Panc1 (cell line): ENCODE measurements at regions not wholly inside any gene's neighbourhood (a gene's known extent, or its start where the extent isn't known, plus 50 kb on each side); places are given as distances from the start of the nearest gene placed in this dataset.

Experiments
- ATAC-seq: fragments of 200-7000 bp; cut with Tn5 transposase; 2 replicates; pipeline ENCODE4 v1.9.1; 2020; ENCODE audit warnings: mild to moderate bottlenecking, moderate library complexity
- BruUV-seq: library from RNA; stranded (reverse); fragments of 400-500 nt; replicated peaks from 2 replicates; lab custom pipeline; 2021; lab: Mats Ljungman, UMichigan
- CTCF ChIA-PET: fragments of 300-600 bp; sonication (Branson Sonifier 250); formaldehyde crosslinking; loops from one replicate; lab custom pipeline; 2022; ENCODE audit warnings: antibody characterized with exemption; lab: Charles Lee
- POLR2A ChIA-PET: fragments of 300-600 bp; sonication (Branson Sonifier 250); formaldehyde crosslinking; loops from one replicate; lab custom pipeline; 2022; ENCODE audit warnings: antibody characterized with exemption; lab: Charles Lee
- DNase-seq: peaks from one replicate; pipeline ENCODE4 v3.0.0-alpha.2; 2010; ENCODE audit warnings: low read depth, low spot score
- H3K27ac ChIP-seq: 2 replicates; pipeline ENCODE4 v1.5.1; 2011; ENCODE audit warnings: mild to moderate bottlenecking, low read length, inconsistent platforms
- H3K27me3 ChIP-seq: fragments of 200-500 bp; sonication (Bioruptor generic); 2 replicates; pipeline ENCODE4 v1.6.0; 2014; ENCODE audit warnings: low read length, inconsistent platforms; ENCODE audit not compliant: control insufficient read depth, insufficient read depth
- H3K36me3 ChIP-seq: fragments of 200-500 bp; sonication (Bioruptor generic); 2 replicates; pipeline ENCODE4 v1.5.1; 2014; ENCODE audit warnings: inconsistent platforms, mild to moderate bottlenecking, low read length, moderate library complexity; ENCODE audit not compliant: control insufficient read depth, insufficient read depth
- H3K4me1 ChIP-seq: 2 replicates; pipeline ENCODE4 v1.5.1; 2011; ENCODE audit warnings: inconsistent platforms, mild to moderate bottlenecking, low read length, moderate library complexity; ENCODE audit not compliant: control insufficient read depth, insufficient read depth
- H3K4me3 ChIP-seq, 2 experiments: 2 replicates each; pipeline ENCODE4 v1.5.1; 2011 to 2012; ENCODE audit warnings: low read depth in 2 of 2, low read length in 2 of 2, mild to moderate bottlenecking in 2 of 2, inconsistent platforms in 1 of 2, moderate library complexity in 1 of 2
- H3K9me3 ChIP-seq: fragments of 200-500 bp; sonication (Bioruptor generic); 2 replicates; pipeline ENCODE4 v1.5.1; 2014; ENCODE audit warnings: low read depth, mild to moderate bottlenecking, inconsistent platforms, low read length, moderate library complexity; ENCODE audit not compliant: control insufficient read depth, insufficient read depth
- POLR2AphosphoS5 ChIP-seq: IDR thresholded peaks from 2 replicates; pipeline ENCODE4 v1.6.1; 2012; ENCODE audit warnings: mild to moderate bottlenecking, low read depth, low read length, moderate library complexity
- REST ChIP-seq, 2 experiments: IDR thresholded peaks; 2 replicates each; pipeline ENCODE4 v1.6.1; 2011 to 2012; ENCODE audit warnings: low read depth in 2 of 2, control low read depth in 1 of 2, low read length in 1 of 2, mild to moderate bottlenecking in 1 of 2, moderate library complexity in 1 of 2; ENCODE audit not compliant: insufficient read depth in 1 of 2
- SIN3A ChIP-seq: IDR thresholded peaks from 2 replicates; pipeline ENCODE4 v1.6.1; 2012; ENCODE audit warnings: low read depth, mild to moderate bottlenecking, low read length, moderate library complexity, borderline replicate concordance; ENCODE audit not compliant: insufficient read depth
- TCF7L2 ChIP-seq: IDR thresholded peaks from 2 replicates; pipeline ENCODE4 v1.6.1; 2011; ENCODE audit warnings: mild to moderate bottlenecking, low read depth, low read length, inconsistent platforms
- in situ Hi-C: cut with HindIII; loops from 2 replicates; pipeline ENCODE4 v1.10.0; 2016; ENCODE audit warnings: low sequenced_read_pairs, low pct_unique_long_range_greater_than_20kb
- intact Hi-C: fragments of 100-400 bp; cut with micrococcal nuclease; formaldehyde crosslinking; loops from one replicate; pipeline ENCODE4 v1.10.0; 2022; ENCODE audit not compliant: unreplicated experiment
- TF ChIP-seq, protein P1 (sequence below): fragments of 450-650 bp; IDR thresholded peaks from 2 replicates; pipeline ENCODE4 v1.5.1; 2017; ENCODE audit warnings: mild to moderate bottlenecking

- ATAC-seq (no peak), DNase-seq (no peak)
- H3K27me3 ChIP-seq = peaks cover 11% of the 10 kb centered on the region
- CTCF ChIA-PET = no interaction called here
- H3K27ac ChIP-seq = no peak overlapping the region
- in situ Hi-C loops = no loop called here
- TF ChIP-seq TCF7L2 = no peak
- TF ChIP-seq SIN3A = no peak
- TF ChIP-seq POLR2AphosphoS5 = no peak
- TF ChIP-seq, protein P1, sequence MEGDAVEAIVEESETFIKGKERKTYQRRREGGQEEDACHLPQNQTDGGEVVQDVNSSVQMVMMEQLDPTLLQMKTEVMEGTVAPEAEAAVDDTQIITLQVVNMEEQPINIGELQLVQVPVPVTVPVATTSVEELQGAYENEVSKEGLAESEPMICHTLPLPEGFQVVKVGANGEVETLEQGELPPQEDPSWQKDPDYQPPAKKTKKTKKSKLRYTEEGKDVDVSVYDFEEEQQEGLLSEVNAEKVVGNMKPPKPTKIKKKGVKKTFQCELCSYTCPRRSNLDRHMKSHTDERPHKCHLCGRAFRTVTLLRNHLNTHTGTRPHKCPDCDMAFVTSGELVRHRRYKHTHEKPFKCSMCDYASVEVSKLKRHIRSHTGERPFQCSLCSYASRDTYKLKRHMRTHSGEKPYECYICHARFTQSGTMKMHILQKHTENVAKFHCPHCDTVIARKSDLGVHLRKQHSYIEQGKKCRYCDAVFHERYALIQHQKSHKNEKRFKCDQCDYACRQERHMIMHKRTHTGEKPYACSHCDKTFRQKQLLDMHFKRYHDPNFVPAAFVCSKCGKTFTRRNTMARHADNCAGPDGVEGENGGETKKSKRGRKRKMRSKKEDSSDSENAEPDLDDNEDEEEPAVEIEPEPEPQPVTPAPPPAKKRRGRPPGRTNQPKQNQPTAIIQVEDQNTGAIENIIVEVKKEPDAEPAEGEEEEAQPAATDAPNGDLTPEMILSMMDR = no peak
- no peak for TF ChIP-seq REST (IDR thresholded peaks at IDR 0.05; ENCODE audit: insufficient read depth in 1 of 2, low read depth in 2 of 2, low read length in 1 of 2)
- H3K36me3 ChIP-seq = no peaks in the 10 kb centered on the region
- H3K4me1 ChIP-seq = no peaks in the 10 kb centered on the region
- POLR2A ChIA-PET = no interaction called here
- intact Hi-C loops = no loop called here
- no peaks in the 10 kb centered on the region for H3K9me3 ChIP-seq
- BruUV-seq = no TSS peak
- H3K4me3 ChIP-seq = no peak overlapping the region
Measured at GRCh38 chr1:230493264-230493663, 67.1 kb upstream of the PGBD5 start.

GRCh38 chr1:230490436-230490835, 64.3 kb upstream of the PGBD5 start:
- H3K27me3 ChIP-seq = peaks cover 4% of the 10 kb centered on the region
- in situ Hi-C loops = no loop called here
- no peaks in the 10 kb centered on the region for H3K4me1 ChIP-seq
- BruUV-seq = no TSS peak
- DNase-seq = no peak
- no peak overlapping the region for H3K27ac ChIP-seq
- intact Hi-C loops = no loop called here
- H3K9me3 ChIP-seq = no peaks in the 10 kb centered on the region
- ChIA-PET POLR2A (no interaction called here), CTCF (no interaction called here)
- TF ChIP-seq, protein P1 = no peak
- TF ChIP-seq SIN3A (no peak), TCF7L2 (no peak), POLR2AphosphoS5 (no peak), REST (IDR thresholded peaks at IDR 0.05; ENCODE audit: insufficient read depth in 1 of 2, low read depth in 2 of 2, low read length in 1 of 2) (no peak)
- no peak overlapping the region for H3K4me3 ChIP-seq
- no peak for ATAC-seq
- no peaks in the 10 kb centered on the region for H3K36me3 ChIP-seq
